Ishikawa (cell line): ENCODE measurements at regions not wholly inside any gene's neighbourhood (a gene's known extent, or its start where the extent isn't known, plus 50 kb on each side); places are given as distances from the start of the nearest gene placed in this dataset.

Experiments
- CEBPB ChIP-seq: IDR thresholded peaks from 2 replicates; pipeline ENCODE4 v1.6.1; 2012
- CREB1 ChIP-seq: IDR thresholded peaks from 2 replicates; pipeline ENCODE4 v1.6.1; 2012; ENCODE audit warnings: low read depth
- EP300 ChIP-seq: IDR thresholded peaks from 2 replicates; pipeline ENCODE4 v1.6.1; 2012; ENCODE audit warnings: borderline replicate concordance
- MAX ChIP-seq: IDR thresholded peaks from 2 replicates; pipeline ENCODE4 v1.6.1; 2012
- NFIC ChIP-seq: IDR thresholded peaks from 2 replicates; pipeline ENCODE4 v1.6.1; 2012
- RAD21 ChIP-seq: IDR thresholded peaks from 2 replicates; pipeline ENCODE4 v1.6.1; 2012; ENCODE audit warnings: low read depth
- REST ChIP-seq: IDR thresholded peaks from 2 replicates; pipeline ENCODE4 v1.6.1; 2012; ENCODE audit warnings: low read depth, mild to moderate bottlenecking
- TAF1 ChIP-seq: IDR thresholded peaks from 2 replicates; pipeline ENCODE4 v1.6.1; 2012; ENCODE audit warnings: low read depth, mild to moderate bottlenecking
- TEAD4 ChIP-seq: IDR thresholded peaks from 2 replicates; pipeline ENCODE4 v1.6.1; 2012
- YY1 ChIP-seq: IDR thresholded peaks from 2 replicates; pipeline ENCODE4 v1.6.1; 2012; ENCODE audit warnings: low read depth

- no peak for TF ChIP-seq MAX
- TF ChIP-seq YY1: no peak
- no peak for TF ChIP-seq REST
- TF ChIP-seq TEAD4: no peak
- no peak for TF ChIP-seq EP300
- TF ChIP-seq RAD21: no peak
- no peak for TF ChIP-seq CREB1
- no peak for TF ChIP-seq TAF1
- TF ChIP-seq NFIC: no peak
- TF ChIP-seq CEBPB: no peak
These were observed 119.2 kb downstream of the ANKRD60 start for GRCh38 chr20:58109126-58109880.
